ENCODE measurements at regions not wholly inside any gene's neighbourhood (a gene's known extent, or its start where the extent isn't known, plus 50 kb on each side); places are given as distances from the start of the nearest gene placed in this dataset.

DNA sequence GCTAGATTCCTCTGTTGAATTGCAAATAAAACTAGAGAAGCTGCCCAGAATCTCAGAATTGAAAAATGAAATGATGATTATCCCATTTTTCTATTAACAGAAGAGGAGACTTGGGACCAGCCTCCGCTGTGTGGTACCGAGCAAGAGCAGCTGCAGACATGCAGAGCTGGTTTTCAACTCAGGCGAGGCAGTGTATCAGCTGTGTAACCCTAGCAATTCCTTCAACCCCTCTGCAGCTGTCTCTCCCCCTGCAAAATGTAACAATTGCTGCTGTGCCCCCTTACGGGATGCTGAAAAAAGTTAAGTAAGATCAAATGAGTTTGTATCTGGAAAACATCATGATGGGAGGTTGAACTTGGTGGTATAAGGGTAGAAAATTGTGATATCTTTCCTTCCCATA lies 98.5 kb upstream of the C3orf80 start:
- H3K27me3 ChIP-seq (replicated peaks in 1 of 4; ENCODE audit: control insufficient read depth in 3 of 4, extremely low read depth in 1 of 4, insufficient read depth in 3 of 4, low read length in 3 of 4): no peaks in the 10 kb centered on the region
- no peak overlapping the region for H4K5ac ChIP-seq (ENCODE audit: insufficient read length, low read depth, low read length)
- no peaks in the 10 kb centered on the region for H3K36me3 ChIP-seq (ENCODE audit: control insufficient read depth in 2 of 4, insufficient read depth in 4 of 4, low read length in 3 of 4)
- H4K8ac ChIP-seq (ENCODE audit: extremely low read depth, insufficient read depth, low read length): no peak overlapping the region
- no peak overlapping the region for H2BK120ac ChIP-seq (replicated peaks; ENCODE audit: low read depth, low read length)
- H4K20me1 ChIP-seq (replicated peaks in 1 of 2; ENCODE audit: control insufficient read depth in 1 of 2, insufficient read depth in 2 of 2, low read length in 2 of 2): no peaks in the 10 kb centered on the region
- no peak overlapping the region for H2BK15ac ChIP-seq (ENCODE audit: low read length)
- POLR2A ChIA-PET (ENCODE audit: partially characterized antibody): no interaction called here
- H3K56ac ChIP-seq (replicated peaks; ENCODE audit: insufficient read length, low read depth, low read length): no peak overlapping the region
- H3K79me2 ChIP-seq (ENCODE audit: control insufficient read depth in 1 of 2, insufficient read depth in 2 of 2, low read length in 2 of 2): no peaks in the 10 kb centered on the region
- DNase-seq (ENCODE audit: low read depth in 1 of 2, low spot score in 2 of 2): no peak
- no peak overlapping the region for H3K18ac ChIP-seq (ENCODE audit: extremely low read depth, low read length)
- no peaks in the 10 kb centered on the region for H3K79me1 ChIP-seq (ENCODE audit: low read depth, low read length)
- 80% methylated on average over 4 of the region's 4 CpGs; no CpG with 5 or more reads in 1 of the 2 experiments for WGBS, 2 experiments (ENCODE audit: extremely low coverage in 1 of 2, insufficient coverage in 1 of 2, insufficient read length in 1 of 2, insufficient replicate concordance in 2 of 2, low coverage in 1 of 2, low lambda C conversion rate in 2 of 2, missing lambda C conversion rate in 1 of 2)
- no peak overlapping the region for H3K27ac ChIP-seq (ENCODE audit: low read depth, low read length)
- H2BK20ac ChIP-seq (ENCODE audit: low read length): no peak overlapping the region
- H3K9me3 ChIP-seq (ENCODE audit: insufficient read depth in 2 of 2, low read depth in 1 of 2, low read length in 1 of 2): no peaks in the 10 kb centered on the region; a peak in 1 of 4 replicates
- no peak overlapping the region for H3K4me3 ChIP-seq (ENCODE audit: extremely low read depth in 1 of 4, insufficient read depth in 2 of 4, low read depth in 3 of 4, low read length in 4 of 4)
- H2AK5ac ChIP-seq (ENCODE audit: low read depth, low read length): no peak overlapping the region
- H3K4me2 ChIP-seq (ENCODE audit: insufficient read depth in 1 of 2, low read depth in 2 of 2, low read length in 2 of 2): no peak overlapping the region
- peaks cover 0 to 4% (median 0%) of the 10 kb centered on the region in 4 experiments; a peak in 2 of 7 replicates for H3K4me1 ChIP-seq (replicated peaks in 1 of 4; ENCODE audit: control insufficient read depth in 3 of 4, insufficient read depth in 4 of 4, low read length in 3 of 4)
- TF ChIP-seq SAP30 (IDR thresholded peaks at IDR 0.05; ENCODE audit: insufficient read depth, insufficient replicate concordance, low read length) (no peak), CTBP2 (IDR thresholded peaks at IDR 0.05; ENCODE audit: borderline replicate concordance, insufficient read depth, insufficient read length, low read length) (no peak), EP300 (IDR thresholded peaks at IDR 0.05; ENCODE audit: borderline replicate concordance in 1 of 2, low read depth in 2 of 2, low read length in 2 of 2) (no peak)
- no peak overlapping the region for H2AFZ ChIP-seq (ENCODE audit: low read length)
- no peak for FAIRE-seq
- H4K91ac ChIP-seq (replicated peaks; ENCODE audit: insufficient read length, low read length): no peak overlapping the region
- no peaks in the 10 kb centered on the region for H3K23me2 ChIP-seq (ENCODE audit: low read depth, low read length)
- H3K23ac ChIP-seq (ENCODE audit: insufficient read length): no peak overlapping the region
- H3K9ac ChIP-seq (replicated peaks in 1 of 4; ENCODE audit: extremely low read depth in 1 of 4, low read depth in 3 of 4, low read length in 3 of 4): no peak overlapping the region
- no peak overlapping the region for H3K4ac ChIP-seq (replicated peaks; ENCODE audit: insufficient read length, low read depth, low read length)
- no peak overlapping the region for H2BK5ac ChIP-seq (ENCODE audit: low read depth, low read length)
- no peak overlapping the region for H3K14ac ChIP-seq (ENCODE audit: insufficient read length)
- CTCF ChIA-PET (ENCODE audit: partially characterized antibody): interaction anchor here (0.8 to 2.2 kb wide), 3 partner anchors 45 to 140 kb away, joined by 3 to 5 read pairs (median 4); no protein-coding TSS in a partner anchor
- H2BK12ac ChIP-seq (ENCODE audit: low read depth, low read length): no peak overlapping the region

Measured in H1 (cell line).